Uterus (tissue), 3 donors: ENCODE measurements at regions not wholly inside any gene's neighbourhood (a gene's known extent, or its start where the extent isn't known, plus 50 kb on each side); places are given as distances from the start of the nearest gene placed in this dataset.

Experiments used
- DNase-seq, 2 donors: peaks; one replicate each; pipeline ENCODE4 v3.0.0-alpha.2; 2019 to 2020
- H3K27ac ChIP-seq, 2 donors: fragments of 200-600 bp; sonication (generic); 1 replicate in 1 of 2; 2 replicates in 1 of 2; pipeline ENCODE4 v1.5.1; 2016 to 2018
- H3K27me3 ChIP-seq, 2 donors: fragments of 200-600 bp; sonication (generic); one replicate each; pipeline ENCODE4 v1.5.1; 2018 to 2019; ENCODE audit warnings: control low read depth in 1 of 2
- H3K36me3 ChIP-seq, 2 donors: fragments of 200-600 bp; sonication (generic); one replicate each; pipeline ENCODE4 v1.5.1; 2019; ENCODE audit warnings: control low read depth in 1 of 2
- H3K4me1 ChIP-seq, 2 donors: fragments of 200-600 bp; sonication (generic); one replicate each; pipeline ENCODE4 v1.5.1; 2018 to 2019; ENCODE audit warnings: control low read depth in 1 of 2
- H3K4me3 ChIP-seq, 2 donors: fragments of 200-600 bp; sonication (generic); 1 replicate in 1 of 2; 2 replicates in 1 of 2; pipeline ENCODE4 v1.5.1; 2018 to 2019; ENCODE audit warnings: mild to moderate bottlenecking in 1 of 2
- H3K9me3 ChIP-seq, 2 donors: fragments of 200-600 bp; sonication (generic); one replicate each; pipeline ENCODE4 v1.5.1; 2019; ENCODE audit warnings: control low read depth in 1 of 2
- CTCF ChIP-seq, 4 experiments: fragments of 200-600 bp in 2 of 4; fragments of 450-650 bp in 2 of 4; sonication (generic) in 2 of 4; IDR thresholded peaks; one replicate each; pipeline ENCODE4 v1.5.1; 2016 to 2019; ENCODE audit warnings: antibody characterized with exemption in 4 of 4, mild to moderate bottlenecking in 2 of 4, moderate library complexity in 1 of 4
- POLR2A ChIP-seq, 2 donors: fragments of 450-650 bp; IDR thresholded peaks; one replicate each; pipeline ENCODE4 v1.6.1; 2016; ENCODE audit warnings: antibody characterized with exemption in 2 of 2, mild to moderate bottlenecking in 1 of 2, moderate library complexity in 1 of 2
- intact Hi-C: fragments of 100-400 bp; cut with DNase I; formaldehyde crosslinking; loops from one replicate; pipeline ENCODE4 v1.15.1; 2023; ENCODE audit warnings: low total_unique reads
- donor health status: DM: yes; HTN: yes; CAD: no.

- no peaks in the 10 kb centered on the region for H3K27me3 ChIP-seq
- intact Hi-C loops, result no loop called here
Measured at GRCh38 chr4:110851989-110852388, 229.1 kb upstream of the PITX2 start.

GRCh38 chr4:110852793-110853192, 229.9 kb upstream of the PITX2 start:
- no peaks in the 10 kb centered on the region for H3K4me1 ChIP-seq
- no peaks in the 10 kb centered on the region for H3K27me3 ChIP-seq
- no peak for DNase-seq
- TF ChIP-seq CTCF (IDR thresholded peaks at IDR 0.05) (no peak), POLR2A (IDR thresholded peaks at IDR 0.05) (no peak)
- intact Hi-C loops, result no loop called here
- no peak overlapping the region for H3K4me3 ChIP-seq
- H3K9me3 ChIP-seq, result no peaks in the 10 kb centered on the region
- no peaks in the 10 kb centered on the region for H3K36me3 ChIP-seq
- no peak overlapping the region for H3K27ac ChIP-seq

More at GRCh38 chr4:110851989-110852388, 229.1 kb upstream of the PITX2 start:
- Histone ChIP-seq H3K4me1 (no peaks in the 10 kb centered on the region), H3K9me3 (no peaks in the 10 kb centered on the region), H3K36me3 (no peaks in the 10 kb centered on the region), H3K27ac (no peak overlapping the region), H3K4me3 (no peak overlapping the region)
- DNase-seq, result no peak
- TF ChIP-seq CTCF (IDR thresholded peaks at IDR 0.05) (no peak), POLR2A (IDR thresholded peaks at IDR 0.05) (no peak)

- Histone ChIP-seq H3K9me3 (no peaks in the 10 kb centered on the region), H3K36me3 (no peaks in the 10 kb centered on the region), H3K27me3 (no peaks in the 10 kb centered on the region), H3K4me1 (no peaks in the 10 kb centered on the region), H3K27ac (no peak overlapping the region), H3K4me3 (no peak overlapping the region)
- no peak for TF ChIP-seq POLR2A (IDR thresholded peaks at IDR 0.05)
- TF ChIP-seq CTCF (IDR thresholded peaks at IDR 0.05), result no peak
- intact Hi-C loops, result no loop called here
- no peak for DNase-seq
Measured at GRCh38 chr4:110853242-110853641, 230.4 kb upstream of the PITX2 start.

GRCh38 chr4:110854021-110854678, 231.3 kb upstream of the PITX2 start:
- TF ChIP-seq POLR2A (IDR thresholded peaks at IDR 0.05) (no peak), CTCF (IDR thresholded peaks at IDR 0.05) (no peak)
- Histone ChIP-seq H3K4me3 (no peak overlapping the region), H3K27me3 (no peaks in the 10 kb centered on the region), H3K36me3 (no peaks in the 10 kb centered on the region), H3K27ac (no peak overlapping the region), H3K4me1 (no peaks in the 10 kb centered on the region), H3K9me3 (no peaks in the 10 kb centered on the region)
- no peak for DNase-seq
- intact Hi-C loops, result no loop called here

GRCh38 chr4:110860125-110860524, 237.2 kb upstream of the PITX2 start:
- Histone ChIP-seq H3K9me3 (no peaks in the 10 kb centered on the region), H3K4me3 (no peak overlapping the region), H3K27me3 (no peaks in the 10 kb centered on the region), H3K4me1 (no peaks in the 10 kb centered on the region), H3K36me3 (no peaks in the 10 kb centered on the region), H3K27ac (no peak overlapping the region)
- intact Hi-C loops, result no loop called here
- DNase-seq, result no peak
- TF ChIP-seq CTCF (IDR thresholded peaks at IDR 0.05) (no peak), POLR2A (IDR thresholded peaks at IDR 0.05) (no peak)
